ENCODE measurements at regions not wholly inside any gene's neighbourhood (a gene's known extent, or its start where the extent isn't known, plus 50 kb on each side); places are given as distances from the start of the nearest gene placed in this dataset.
"Not testable (repeated sequence)": the region's sequence is repeated elsewhere in the genome, so short reads cannot be mapped to it uniquely, and the experiment has no call there.

GRCh38 chr3:177824190-177824786 lies 627.0 kb upstream of the TBL1XR1 start:
- DNase-seq = no peak

GRCh38 chr3:177824841-177825240 lies 627.6 kb upstream of the TBL1XR1 start:
- no peak for DNase-seq

GRCh38 chr3:177826253-177826652 lies 629.0 kb upstream of the TBL1XR1 start:
- DNase-seq = no peak

- peak; percentile 89 for DNase-seq
Observed at GRCh38 chr3:177827511-177828207, 630.4 kb upstream of the TBL1XR1 start.

GRCh38 chr3:177828208-177828565 lies 630.9 kb upstream of the TBL1XR1 start:
- no peak for DNase-seq

- DNase-seq = no peak
Observed at GRCh38 chr3:177830411-177830849, 633.1 kb upstream of the TBL1XR1 start.

- DNase-seq = no peak
Observed at GRCh38 chr3:177831361-177831760, 634.1 kb upstream of the TBL1XR1 start.

- DNase-seq = no peak
Observed at GRCh38 chr3:177832880-177833279, 635.6 kb upstream of the TBL1XR1 start.

GRCh38 chr3:177833332-177833731 lies 636.0 kb upstream of the TBL1XR1 start:
- DNase-seq = no peak

- peak; percentile 98 for DNase-seq
Observed at GRCh38 chr3:177835008-177835407, 637.7 kb upstream of the TBL1XR1 start.

GRCh38 chr3:177835917-177836316 lies 638.6 kb upstream of the TBL1XR1 start:
- DNase-seq = peak; percentile 99

GRCh38 chr3:177836671-177837070 lies 639.4 kb upstream of the TBL1XR1 start:
- no peak for DNase-seq

GRCh38 chr3:177837951-177838655 lies 640.8 kb upstream of the TBL1XR1 start:
- no peak for DNase-seq

- no peak for DNase-seq
Observed at GRCh38 chr3:177838766-177839350, 641.6 kb upstream of the TBL1XR1 start.

- DNase-seq = no peak
Observed at GRCh38 chr3:177842302-177842701, 645.0 kb upstream of the TBL1XR1 start.

- no peak for DNase-seq
Observed at GRCh38 chr3:177842743-177843734, 645.8 kb upstream of the TBL1XR1 start.

- DNase-seq = peak; percentile 32
Observed at GRCh38 chr3:177852001-177852807, 654.9 kb upstream of the TBL1XR1 start.

GRCh38 chr3:177855021-177855420 lies 657.7 kb upstream of the TBL1XR1 start:
- DNase-seq = no peak

- no peak for DNase-seq
Observed at GRCh38 chr3:177860184-177860583, 662.9 kb upstream of the TBL1XR1 start.

- DNase-seq = no peak
Observed at GRCh38 chr3:177862962-177863491, 665.7 kb upstream of the TBL1XR1 start.

- DNase-seq = not testable (repeated sequence)
Observed at GRCh38 chr3:177871267-177871666, 665.0 kb upstream of the KCNMB2 start.

Data from fibroblast of skin of back (primary cell).